ENCODE measurements at regions not wholly inside any gene's neighbourhood (a gene's known extent, or its start where the extent isn't known, plus 50 kb on each side); places are given as distances from the start of the nearest gene placed in this dataset.

GRCh38 chr3:40725031-40725430, 200.3 kb downstream of the ZNF621 start:
- Histone ChIP-seq H3K9me3 (ENCODE audit: control insufficient read depth, insufficient read depth, low read depth, low read length) (no peaks in the 10 kb centered on the region), H3K27ac (ENCODE audit: low read length) (no peak overlapping the region), H3K4me1 (ENCODE audit: control insufficient read depth, insufficient read depth, low read length) (no peaks in the 10 kb centered on the region), H3K4me3 (ENCODE audit: low read depth in 2 of 2, low read length in 2 of 2) (no peak overlapping the region), H3K36me3 (ENCODE audit: control insufficient read depth, insufficient read depth, low read length) (no peaks in the 10 kb centered on the region), H3K27me3 (ENCODE audit: control insufficient read depth, insufficient read depth, low read length) (no peaks in the 10 kb centered on the region)
- TF ChIP-seq, protein P1, sequence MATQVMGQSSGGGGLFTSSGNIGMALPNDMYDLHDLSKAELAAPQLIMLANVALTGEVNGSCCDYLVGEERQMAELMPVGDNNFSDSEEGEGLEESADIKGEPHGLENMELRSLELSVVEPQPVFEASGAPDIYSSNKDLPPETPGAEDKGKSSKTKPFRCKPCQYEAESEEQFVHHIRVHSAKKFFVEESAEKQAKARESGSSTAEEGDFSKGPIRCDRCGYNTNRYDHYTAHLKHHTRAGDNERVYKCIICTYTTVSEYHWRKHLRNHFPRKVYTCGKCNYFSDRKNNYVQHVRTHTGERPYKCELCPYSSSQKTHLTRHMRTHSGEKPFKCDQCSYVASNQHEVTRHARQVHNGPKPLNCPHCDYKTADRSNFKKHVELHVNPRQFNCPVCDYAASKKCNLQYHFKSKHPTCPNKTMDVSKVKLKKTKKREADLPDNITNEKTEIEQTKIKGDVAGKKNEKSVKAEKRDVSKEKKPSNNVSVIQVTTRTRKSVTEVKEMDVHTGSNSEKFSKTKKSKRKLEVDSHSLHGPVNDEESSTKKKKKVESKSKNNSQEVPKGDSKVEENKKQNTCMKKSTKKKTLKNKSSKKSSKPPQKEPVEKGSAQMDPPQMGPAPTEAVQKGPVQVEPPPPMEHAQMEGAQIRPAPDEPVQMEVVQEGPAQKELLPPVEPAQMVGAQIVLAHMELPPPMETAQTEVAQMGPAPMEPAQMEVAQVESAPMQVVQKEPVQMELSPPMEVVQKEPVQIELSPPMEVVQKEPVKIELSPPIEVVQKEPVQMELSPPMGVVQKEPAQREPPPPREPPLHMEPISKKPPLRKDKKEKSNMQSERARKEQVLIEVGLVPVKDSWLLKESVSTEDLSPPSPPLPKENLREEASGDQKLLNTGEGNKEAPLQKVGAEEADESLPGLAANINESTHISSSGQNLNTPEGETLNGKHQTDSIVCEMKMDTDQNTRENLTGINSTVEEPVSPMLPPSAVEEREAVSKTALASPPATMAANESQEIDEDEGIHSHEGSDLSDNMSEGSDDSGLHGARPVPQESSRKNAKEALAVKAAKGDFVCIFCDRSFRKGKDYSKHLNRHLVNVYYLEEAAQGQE (IDR thresholded peaks at IDR 0.05; ENCODE audit: insufficient read depth in 1 of 2, low read depth in 2 of 2, low read length in 1 of 2) = no peak
- TF ChIP-seq SIN3A (IDR thresholded peaks at IDR 0.05; ENCODE audit: borderline replicate concordance, insufficient read depth, low read depth, low read length) (no peak), TCF7L2 (IDR thresholded peaks at IDR 0.05; ENCODE audit: low read depth, low read length) (no peak)
- BruUV-seq (replicated peaks) = no TSS peak
- ChIA-PET CTCF (no interaction called here), POLR2A (no interaction called here)
- DNase-seq (ENCODE audit: low read depth, low spot score) = no peak
- intact Hi-C loops (cut with micrococcal nuclease; ENCODE audit: unreplicated experiment) = no loop called here
- in situ Hi-C loops (cut with HindIII; ENCODE audit: low pct_unique_long_range_greater_than_20kb, low sequenced_read_pairs) = no loop called here
- ATAC-seq = no peak

- intact Hi-C loops (cut with micrococcal nuclease; ENCODE audit: unreplicated experiment) = no loop called here
- in situ Hi-C loops (cut with HindIII; ENCODE audit: low pct_unique_long_range_greater_than_20kb, low sequenced_read_pairs) = no loop called here
- CTCF ChIA-PET = no interaction called here
Measured at GRCh38 chr3:40731445-40731844, 206.7 kb downstream of the ZNF621 start.

More at GRCh38 chr3:40731445-40731844, 206.7 kb downstream of the ZNF621 start:
- TF ChIP-seq TCF7L2 (IDR thresholded peaks at IDR 0.05; ENCODE audit: low read depth, low read length) = no peak
- TF ChIP-seq, protein P2, sequence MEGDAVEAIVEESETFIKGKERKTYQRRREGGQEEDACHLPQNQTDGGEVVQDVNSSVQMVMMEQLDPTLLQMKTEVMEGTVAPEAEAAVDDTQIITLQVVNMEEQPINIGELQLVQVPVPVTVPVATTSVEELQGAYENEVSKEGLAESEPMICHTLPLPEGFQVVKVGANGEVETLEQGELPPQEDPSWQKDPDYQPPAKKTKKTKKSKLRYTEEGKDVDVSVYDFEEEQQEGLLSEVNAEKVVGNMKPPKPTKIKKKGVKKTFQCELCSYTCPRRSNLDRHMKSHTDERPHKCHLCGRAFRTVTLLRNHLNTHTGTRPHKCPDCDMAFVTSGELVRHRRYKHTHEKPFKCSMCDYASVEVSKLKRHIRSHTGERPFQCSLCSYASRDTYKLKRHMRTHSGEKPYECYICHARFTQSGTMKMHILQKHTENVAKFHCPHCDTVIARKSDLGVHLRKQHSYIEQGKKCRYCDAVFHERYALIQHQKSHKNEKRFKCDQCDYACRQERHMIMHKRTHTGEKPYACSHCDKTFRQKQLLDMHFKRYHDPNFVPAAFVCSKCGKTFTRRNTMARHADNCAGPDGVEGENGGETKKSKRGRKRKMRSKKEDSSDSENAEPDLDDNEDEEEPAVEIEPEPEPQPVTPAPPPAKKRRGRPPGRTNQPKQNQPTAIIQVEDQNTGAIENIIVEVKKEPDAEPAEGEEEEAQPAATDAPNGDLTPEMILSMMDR (IDR thresholded peaks at IDR 0.05) = no peak
- no peak for TF ChIP-seq SIN3A (IDR thresholded peaks at IDR 0.05; ENCODE audit: borderline replicate concordance, insufficient read depth, low read depth, low read length)
- TF ChIP-seq POLR2AphosphoS5 (IDR thresholded peaks at IDR 0.05; ENCODE audit: low read depth, low read length) = no peak
- TF ChIP-seq, protein P1 (IDR thresholded peaks at IDR 0.05; ENCODE audit: insufficient read depth in 1 of 2, low read depth in 2 of 2, low read length in 1 of 2) = no peak
- no peak overlapping the region for H3K27ac ChIP-seq (ENCODE audit: low read length)
- BruUV-seq (replicated peaks) = no TSS peak
- H3K4me3 ChIP-seq (ENCODE audit: low read depth in 2 of 2, low read length in 2 of 2) = no peak overlapping the region
- POLR2A ChIA-PET = no interaction called here
- H3K36me3 ChIP-seq (ENCODE audit: control insufficient read depth, insufficient read depth, low read length) = no peaks in the 10 kb centered on the region
- no peak for DNase-seq (ENCODE audit: low read depth, low spot score)
- H3K27me3 ChIP-seq (ENCODE audit: control insufficient read depth, insufficient read depth, low read length) = no peaks in the 10 kb centered on the region
- ATAC-seq = no peak
- no peaks in the 10 kb centered on the region for H3K9me3 ChIP-seq (ENCODE audit: control insufficient read depth, insufficient read depth, low read depth, low read length)
- no peaks in the 10 kb centered on the region for H3K4me1 ChIP-seq (ENCODE audit: control insufficient read depth, insufficient read depth, low read length)
